Hematopoietic multipotent progenitor cell treated with erythropoietin and hydrocortisone succinate and interleukin-3 and kit ligand, for 6 days (in vitro differentiated cells): ENCODE measurements at regions not wholly inside any gene's neighbourhood (a gene's known extent, or its start where the extent isn't known, plus 50 kb on each side); places are given as distances from the start of the nearest gene placed in this dataset.

Source experiments
- DNase-seq: peaks from one replicate; pipeline ENCODE4 v3.0.0-alpha.2; 2015

GRCh38 chr1:184882957-184883815, 91.1 kb downstream of the NIBAN1 start:
- no peak for DNase-seq

- no peak for DNase-seq
These were observed 92.1 kb downstream of the NIBAN1 start for GRCh38 chr1:184881941-184882913.

- no peak for DNase-seq
These were observed 94.3 kb downstream of the NIBAN1 start for GRCh38 chr1:184879876-184880557.

GRCh38 chr1:184878602-184879001, 95.7 kb downstream of the NIBAN1 start:
- no peak for DNase-seq

GRCh38 chr1:184878002-184878401, 96.3 kb downstream of the NIBAN1 start:
- no peak for DNase-seq

- peak; percentile 46 for DNase-seq
These were observed 98.3 kb downstream of the NIBAN1 start for GRCh38 chr1:184876015-184876414.

GRCh38 chr1:184875218-184875617, 99.1 kb downstream of the NIBAN1 start:
- DNase-seq, result no peak

GRCh38 chr1:184870319-184870718, 104.0 kb downstream of the NIBAN1 start:
- DNase-seq, result no peak

DNA sequence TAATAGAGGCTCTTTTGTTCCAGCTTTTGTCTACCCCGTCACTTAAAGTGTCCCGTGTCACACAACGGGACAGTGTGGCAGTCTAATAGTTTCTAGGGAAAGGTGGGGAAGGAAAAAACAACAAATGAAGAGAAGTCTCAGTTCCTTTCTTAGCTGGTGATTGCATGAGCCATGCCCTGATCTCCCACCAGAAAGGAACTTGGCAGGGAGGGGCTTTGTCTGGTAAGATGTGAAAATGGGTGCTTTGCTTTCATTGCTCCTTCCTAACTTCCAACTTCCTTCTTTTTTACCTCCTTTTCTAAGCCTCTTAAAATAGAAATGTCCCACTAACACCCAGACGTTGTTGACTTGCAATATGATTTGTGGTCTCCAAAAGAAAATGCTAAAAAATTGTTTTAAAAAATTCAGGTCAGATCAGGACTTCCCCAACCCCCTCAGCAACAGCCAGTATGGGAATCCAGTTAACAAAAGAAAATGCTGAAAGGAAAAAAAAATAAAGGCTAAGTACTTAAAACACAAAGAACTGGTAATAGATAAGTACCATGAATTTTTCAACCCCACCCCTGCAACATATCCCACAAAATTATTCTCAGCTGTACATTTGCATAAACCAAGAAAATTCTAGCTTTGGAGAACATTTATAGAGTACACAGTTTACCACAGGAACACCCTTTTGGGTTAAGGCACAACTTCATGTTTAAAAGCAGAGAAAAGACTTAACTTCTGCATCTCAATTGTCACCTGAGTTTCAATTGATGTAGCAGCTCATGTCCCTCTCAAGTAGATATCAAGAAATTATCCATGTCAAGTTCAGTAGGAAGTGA, 106.2 kb downstream of the NIBAN1 start:
- peak; percentile 31 for DNase-seq

- peak; percentile 91 for DNase-seq
These were observed 107.1 kb downstream of the NIBAN1 start for GRCh38 chr1:184866991-184867788.

- no peak for DNase-seq
These were observed 107.7 kb downstream of the NIBAN1 start for GRCh38 chr1:184866586-184866985.

DNA sequence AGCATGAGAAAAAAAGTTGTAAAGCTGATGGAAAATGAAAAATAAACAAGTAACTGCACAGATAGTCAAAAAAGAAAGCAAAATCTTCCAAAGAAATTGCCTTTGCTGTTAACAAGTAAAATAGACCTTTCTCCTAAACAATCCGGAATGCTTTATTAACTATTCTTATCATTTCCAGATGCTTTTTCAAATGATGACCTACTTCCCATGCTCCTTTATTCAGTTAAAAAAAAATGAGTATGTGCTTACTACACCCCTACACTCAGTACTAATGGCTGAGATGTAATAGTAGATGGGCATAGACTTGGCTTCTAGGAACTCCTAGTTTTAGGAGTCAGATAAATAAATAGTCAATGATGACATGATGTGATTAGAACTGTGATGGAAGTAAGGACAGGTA, 108.5 kb downstream of the NIBAN1 start:
- no peak for DNase-seq

DNA sequence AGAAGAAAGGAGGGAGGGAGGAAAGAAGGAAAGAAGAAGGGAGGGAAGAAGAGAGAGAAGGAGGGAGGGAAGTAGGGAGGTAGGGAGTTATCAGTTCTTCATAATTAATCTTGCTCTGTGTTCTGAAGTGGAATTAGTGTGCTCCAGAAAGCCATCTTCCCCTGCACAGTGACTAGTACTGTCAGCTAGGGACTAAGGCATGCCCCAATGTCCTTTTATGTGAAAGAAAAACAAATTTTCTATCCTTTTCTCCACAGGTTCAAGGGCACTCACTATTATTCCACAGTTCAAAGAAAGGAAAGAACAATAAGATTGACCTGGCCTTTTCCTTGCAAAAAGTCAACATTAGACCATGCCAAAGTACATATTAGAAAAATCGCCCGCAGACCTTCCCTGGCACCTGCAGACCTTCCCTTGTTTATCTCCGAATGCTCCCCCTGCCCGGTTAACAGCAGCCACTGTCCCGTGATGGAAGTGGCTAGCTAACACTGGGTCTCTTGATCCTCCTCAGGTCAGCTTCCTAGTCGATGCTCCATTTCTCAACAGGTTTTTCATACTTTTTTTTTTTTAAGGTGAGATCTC, 107.2 kb upstream of the EDEM3 start:
- no peak for DNase-seq

- no peak for DNase-seq
These were observed 106.5 kb upstream of the EDEM3 start for GRCh38 chr1:184860985-184861754.

DNA sequence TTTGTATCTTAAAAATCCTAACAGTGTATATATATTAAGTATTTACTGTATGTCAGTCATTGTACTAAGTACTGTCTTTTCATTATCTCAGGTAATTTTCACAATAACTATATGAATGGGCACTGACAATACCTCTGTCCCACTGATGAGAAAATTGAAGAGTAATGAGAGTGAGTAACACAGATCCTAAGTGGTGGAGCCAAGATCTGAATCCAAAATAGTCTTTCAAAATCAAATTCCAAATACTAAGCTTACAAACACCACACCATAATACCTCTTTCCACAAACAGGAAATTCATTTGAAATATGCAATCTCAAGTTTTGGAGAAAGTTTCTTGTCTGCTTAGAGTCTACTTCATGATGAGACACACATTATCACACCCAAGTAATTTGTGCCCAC, 105.9 kb upstream of the EDEM3 start:
- DNase-seq, result no peak

DNA sequence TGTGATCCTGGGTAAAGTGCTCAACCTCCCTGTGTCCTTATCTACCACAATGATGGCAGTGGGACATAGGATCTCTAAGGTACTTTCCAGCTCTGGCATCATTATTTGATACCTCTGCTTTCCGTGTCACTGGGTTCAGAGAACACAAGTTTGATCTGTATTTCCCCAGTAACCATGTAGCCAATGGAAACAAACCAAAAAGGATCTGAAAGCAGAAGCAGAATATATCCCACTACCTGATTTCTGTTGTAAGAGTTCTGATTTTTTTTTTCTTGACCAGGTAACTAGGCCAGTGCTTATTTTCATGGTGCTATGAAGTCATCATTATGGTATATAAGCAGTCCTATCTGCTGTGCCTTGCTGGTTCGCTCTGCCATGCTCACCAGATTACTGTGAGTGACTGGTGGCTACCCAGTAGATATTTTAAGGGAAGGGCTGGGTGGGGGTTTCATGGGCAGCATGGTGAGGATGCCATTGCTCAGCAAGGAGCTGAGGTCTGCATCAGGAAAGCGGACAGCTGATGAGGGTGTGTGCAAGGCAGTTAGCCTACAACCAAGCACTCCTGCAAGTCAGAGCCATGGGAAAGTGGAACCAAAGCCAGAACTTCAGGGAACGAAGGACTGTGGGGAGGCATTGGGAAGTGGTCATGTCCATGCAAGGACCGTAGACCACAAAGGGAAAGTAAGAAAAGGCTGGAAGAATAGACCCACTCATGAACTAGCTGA, 104.9 kb upstream of the EDEM3 start:
- no peak for DNase-seq

GRCh38 chr1:184858288-184858687, 103.6 kb upstream of the EDEM3 start:
- DNase-seq, result no peak

GRCh38 chr1:184854496-184855140, 100.0 kb upstream of the EDEM3 start:
- DNase-seq, result no peak

- DNase-seq, result no peak
These were observed 99.4 kb upstream of the EDEM3 start for GRCh38 chr1:184854036-184854435.
